ENCODE measurements at regions not wholly inside any gene's neighbourhood (a gene's known extent, or its start where the extent isn't known, plus 50 kb on each side); places are given as distances from the start of the nearest gene placed in this dataset.

GRCh38 chr5:99177796-99178195, 249.0 kb upstream of the CHD1 start:
- H3K4me2 ChIP-seq (replicated peaks; ENCODE audit: low read depth, low read length, poor library complexity, severe bottlenecking) = no peak overlapping the region
- no peaks in the 10 kb centered on the region for H3K9me3 Mint-ChIP-seq (ENCODE audit: insufficient read depth)
- no peaks in the 10 kb centered on the region for H3K79me2 ChIP-seq (ENCODE audit: control insufficient read depth, insufficient read depth, low read length)
- DNase-seq (no peak), ATAC-seq (ENCODE audit: low read depth) (no peak)
- no peaks in the 10 kb centered on the region for H3K9me3 ChIP-seq (ENCODE audit: control extremely low read depth in 1 of 3, control insufficient read depth in 2 of 3, insufficient read depth in 1 of 3, low read length in 2 of 3)
- H3K9ac ChIP-seq (ENCODE audit: low read length) = no peak overlapping the region
- intact Hi-C loops (cut with micrococcal nuclease) = no loop called here
- H3K4me3 ChIP-seq (ENCODE audit: control extremely low read depth in 1 of 5, extremely low read depth in 1 of 5, insufficient read depth in 1 of 5, low read depth in 2 of 5, low read length in 4 of 5) = no peak overlapping the region
- H3K4me1 Mint-ChIP-seq = no peaks in the 10 kb centered on the region
- ChIA-PET CTCF (no interaction called here), POLR2A (no interaction called here)
- TF ChIP-seq EZH2 (IDR thresholded peaks at IDR 0.05; ENCODE audit: borderline replicate concordance, insufficient read depth, low read depth, low read length, poor library complexity, severe bottlenecking) (no peak), CTCF (IDR thresholded peaks at IDR 0.05) (no peak)
- H4K20me1 ChIP-seq (ENCODE audit: control insufficient read depth, insufficient read depth, low read length, poor library complexity, severe bottlenecking) = no peaks in the 10 kb centered on the region
- no CpG with 5 or more reads among the region's 2 CpGs for WGBS (ENCODE audit: insufficient coverage)
- peaks cover 4% of the 10 kb centered on the region for H3K27me3 Mint-ChIP-seq
- no peak overlapping the region for H2AFZ ChIP-seq (ENCODE audit: insufficient read depth, low read depth, low read length, poor library complexity, severe bottlenecking)
- no peaks in the 10 kb centered on the region for H3K36me3 ChIP-seq (replicated peaks in 1 of 2; ENCODE audit: control extremely low read depth in 1 of 2, control insufficient read depth in 1 of 2, extremely low read depth in 1 of 2, insufficient read depth in 2 of 2, low read length in 1 of 2)
- no peaks in the 10 kb centered on the region for H3K27me3 ChIP-seq (replicated peaks in 1 of 4; ENCODE audit: control extremely low read depth in 1 of 4, control insufficient read depth in 3 of 4, insufficient read depth in 4 of 4, low read length in 3 of 4)
- no peak overlapping the region for H3K27ac ChIP-seq (ENCODE audit: low read length in 2 of 2)
- H3K4me1 ChIP-seq (ENCODE audit: control insufficient read depth in 2 of 2, insufficient read depth in 2 of 2, low read length in 2 of 2) = no peaks in the 10 kb centered on the region
- no peak overlapping the region for H3K4me3 Mint-ChIP-seq
- no peak overlapping the region for H3K27ac Mint-ChIP-seq

GRCh38 chr5:99176186-99176585, 247.4 kb upstream of the CHD1 start:
- no peaks in the 10 kb centered on the region for H3K27me3 ChIP-seq (replicated peaks in 1 of 4; ENCODE audit: control extremely low read depth in 1 of 4, control insufficient read depth in 3 of 4, insufficient read depth in 4 of 4, low read length in 3 of 4)
- H3K27ac Mint-ChIP-seq = no peak overlapping the region
- no peak for DNase-seq
- no peaks in the 10 kb centered on the region for H3K4me1 ChIP-seq (ENCODE audit: control insufficient read depth in 2 of 2, insufficient read depth in 2 of 2, low read length in 2 of 2)
- intact Hi-C loops (cut with micrococcal nuclease) = no loop called here
- H3K79me2 ChIP-seq (ENCODE audit: control insufficient read depth, insufficient read depth, low read length) = no peaks in the 10 kb centered on the region
- ATAC-seq (ENCODE audit: low read depth) = no peak
- H3K9ac ChIP-seq (ENCODE audit: low read length) = no peak overlapping the region
- no peak overlapping the region for H3K4me3 ChIP-seq (ENCODE audit: control extremely low read depth in 1 of 5, extremely low read depth in 1 of 5, insufficient read depth in 1 of 5, low read depth in 2 of 5, low read length in 4 of 5)
- peaks cover 4% of the 10 kb centered on the region for H3K27me3 Mint-ChIP-seq
- POLR2A ChIA-PET = no interaction called here
- H3K9me3 ChIP-seq (ENCODE audit: control extremely low read depth in 1 of 3, control insufficient read depth in 2 of 3, insufficient read depth in 1 of 3, low read length in 2 of 3) = no peaks in the 10 kb centered on the region
- no peak overlapping the region for H2AFZ ChIP-seq (ENCODE audit: insufficient read depth, low read depth, low read length, poor library complexity, severe bottlenecking)
- no peaks in the 10 kb centered on the region for H3K9me3 Mint-ChIP-seq (ENCODE audit: insufficient read depth)
- H3K4me3 Mint-ChIP-seq = no peak overlapping the region
- no peaks in the 10 kb centered on the region for H3K36me3 ChIP-seq (replicated peaks in 1 of 2; ENCODE audit: control extremely low read depth in 1 of 2, control insufficient read depth in 1 of 2, extremely low read depth in 1 of 2, insufficient read depth in 2 of 2, low read length in 1 of 2)
- no peak overlapping the region for H3K4me2 ChIP-seq (replicated peaks; ENCODE audit: low read depth, low read length, poor library complexity, severe bottlenecking)
- H3K27ac ChIP-seq (ENCODE audit: low read length in 2 of 2) = no peak overlapping the region
- H3K4me1 Mint-ChIP-seq = no peaks in the 10 kb centered on the region
- no CpG with 5 or more reads among the region's 1 CpG for WGBS (ENCODE audit: insufficient coverage)
- TF ChIP-seq EZH2 (IDR thresholded peaks at IDR 0.05; ENCODE audit: borderline replicate concordance, insufficient read depth, low read depth, low read length, poor library complexity, severe bottlenecking) (no peak), CTCF (IDR thresholded peaks at IDR 0.05) (no peak)
- CTCF ChIA-PET = no interaction called here
- H4K20me1 ChIP-seq (ENCODE audit: control insufficient read depth, insufficient read depth, low read length, poor library complexity, severe bottlenecking) = no peaks in the 10 kb centered on the region

Measured in B cell (primary cell).